ENCODE measurements at regions not wholly inside any gene's neighbourhood (a gene's known extent, or its start where the extent isn't known, plus 50 kb on each side); places are given as distances from the start of the nearest gene placed in this dataset.

GRCh38 chr12:87795555-87795954 is 233.6 kb downstream of the C12orf50 start:
- TF ChIP-seq EZH2 (IDR thresholded peaks at IDR 0.05; ENCODE audit: borderline replicate concordance, low read depth, low read length, severe bottlenecking) (no peak), MAX (IDR thresholded peaks at IDR 0.05; ENCODE audit: insufficient read depth, insufficient read length) (no peak), POLR2A (IDR thresholded peaks at IDR 0.05; ENCODE audit: low read depth, low read length) (no peak), MYC (IDR thresholded peaks at IDR 0.05; ENCODE audit: low read depth, low read length) (no peak), POLR2AphosphoS5 (IDR thresholded peaks at IDR 0.05; ENCODE audit: insufficient read depth, low read depth, low read length) (no peak), JUN (IDR thresholded peaks at IDR 0.05; ENCODE audit: borderline replicate concordance, insufficient read depth, insufficient read length, low read depth) (no peak), FOS (IDR thresholded peaks at IDR 0.05; ENCODE audit: borderline replicate concordance, insufficient read depth, low read length) (no peak), GATA2 (IDR thresholded peaks at IDR 0.05; ENCODE audit: insufficient read depth, insufficient read length, low read depth, low read length) (no peak)
- TF ChIP-seq, protein P1, sequence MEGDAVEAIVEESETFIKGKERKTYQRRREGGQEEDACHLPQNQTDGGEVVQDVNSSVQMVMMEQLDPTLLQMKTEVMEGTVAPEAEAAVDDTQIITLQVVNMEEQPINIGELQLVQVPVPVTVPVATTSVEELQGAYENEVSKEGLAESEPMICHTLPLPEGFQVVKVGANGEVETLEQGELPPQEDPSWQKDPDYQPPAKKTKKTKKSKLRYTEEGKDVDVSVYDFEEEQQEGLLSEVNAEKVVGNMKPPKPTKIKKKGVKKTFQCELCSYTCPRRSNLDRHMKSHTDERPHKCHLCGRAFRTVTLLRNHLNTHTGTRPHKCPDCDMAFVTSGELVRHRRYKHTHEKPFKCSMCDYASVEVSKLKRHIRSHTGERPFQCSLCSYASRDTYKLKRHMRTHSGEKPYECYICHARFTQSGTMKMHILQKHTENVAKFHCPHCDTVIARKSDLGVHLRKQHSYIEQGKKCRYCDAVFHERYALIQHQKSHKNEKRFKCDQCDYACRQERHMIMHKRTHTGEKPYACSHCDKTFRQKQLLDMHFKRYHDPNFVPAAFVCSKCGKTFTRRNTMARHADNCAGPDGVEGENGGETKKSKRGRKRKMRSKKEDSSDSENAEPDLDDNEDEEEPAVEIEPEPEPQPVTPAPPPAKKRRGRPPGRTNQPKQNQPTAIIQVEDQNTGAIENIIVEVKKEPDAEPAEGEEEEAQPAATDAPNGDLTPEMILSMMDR (IDR thresholded peaks at IDR 0.05; ENCODE audit: extremely low read depth in 1 of 2, insufficient read depth in 1 of 2, low read depth in 1 of 2, low read length in 2 of 2): no peak

Measured in endothelial cell of umbilical vein (primary cell).